ENCODE measurements at regions not wholly inside any gene's neighbourhood (a gene's known extent, or its start where the extent isn't known, plus 50 kb on each side); places are given as distances from the start of the nearest gene placed in this dataset.

DNA sequence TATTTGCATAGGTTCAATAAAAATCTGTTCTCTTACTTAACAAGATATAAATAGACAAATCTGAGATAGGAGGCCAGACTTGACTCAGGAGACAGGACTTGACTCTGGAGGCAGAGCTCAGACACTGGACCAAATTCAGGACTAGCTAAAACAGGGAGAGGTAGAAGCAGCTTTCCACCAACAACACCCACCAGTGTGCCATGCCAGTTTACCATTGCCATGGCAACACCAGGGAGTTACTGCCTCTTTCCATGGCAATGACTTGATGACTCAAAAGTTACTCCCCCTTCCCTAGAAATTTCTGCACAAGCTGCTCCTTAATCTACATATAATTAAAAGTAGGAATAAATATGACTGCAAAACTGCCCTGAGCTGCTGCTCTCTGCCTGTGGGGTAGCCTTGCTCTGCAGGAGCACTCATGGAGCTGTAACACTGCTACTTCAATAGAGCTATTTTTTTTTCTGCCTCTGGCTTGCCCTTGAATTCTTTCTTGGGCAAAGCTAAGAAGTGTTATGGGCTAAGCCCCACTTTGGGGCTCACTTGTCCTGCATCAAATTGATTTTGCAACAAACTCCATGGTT lies 473.0 kb downstream of the PLK2 start (continued):
- TF ChIP-seq EZH2 (IDR thresholded peaks at IDR 0.05; ENCODE audit: low read depth, low read length, severe bottlenecking) = no peak
- no peak for TF ChIP-seq TEAD4 (IDR thresholded peaks at IDR 0.05; ENCODE audit: low read depth, low read length)
- TF ChIP-seq, protein P1, sequence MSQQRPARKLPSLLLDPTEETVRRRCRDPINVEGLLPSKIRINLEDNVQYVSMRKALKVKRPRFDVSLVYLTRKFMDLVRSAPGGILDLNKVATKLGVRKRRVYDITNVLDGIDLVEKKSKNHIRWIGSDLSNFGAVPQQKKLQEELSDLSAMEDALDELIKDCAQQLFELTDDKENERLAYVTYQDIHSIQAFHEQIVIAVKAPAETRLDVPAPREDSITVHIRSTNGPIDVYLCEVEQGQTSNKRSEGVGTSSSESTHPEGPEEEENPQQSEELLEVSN (IDR thresholded peaks at IDR 0.05) = no peak
- TF ChIP-seq JUND (IDR thresholded peaks at IDR 0.05; ENCODE audit: low read length) = no peak
- no peak for TF ChIP-seq BACH1 (IDR thresholded peaks at IDR 0.05; ENCODE audit: low read length)
- TF ChIP-seq ASH2L (IDR thresholded peaks at IDR 0.05; ENCODE audit: low read length) = no peak
- TF ChIP-seq, protein P2, sequence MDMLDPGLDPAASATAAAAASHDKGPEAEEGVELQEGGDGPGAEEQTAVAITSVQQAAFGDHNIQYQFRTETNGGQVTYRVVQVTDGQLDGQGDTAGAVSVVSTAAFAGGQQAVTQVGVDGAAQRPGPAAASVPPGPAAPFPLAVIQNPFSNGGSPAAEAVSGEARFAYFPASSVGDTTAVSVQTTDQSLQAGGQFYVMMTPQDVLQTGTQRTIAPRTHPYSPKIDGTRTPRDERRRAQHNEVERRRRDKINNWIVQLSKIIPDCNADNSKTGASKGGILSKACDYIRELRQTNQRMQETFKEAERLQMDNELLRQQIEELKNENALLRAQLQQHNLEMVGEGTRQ (IDR thresholded peaks at IDR 0.05; ENCODE audit: low read length) = no peak

Measured in H1 (cell line).